ENCODE measurements at regions not wholly inside any gene's neighbourhood (a gene's known extent, or its start where the extent isn't known, plus 50 kb on each side); places are given as distances from the start of the nearest gene placed in this dataset.

- TF ChIP-seq CTCF (IDR thresholded peaks at IDR 0.05), result no peak
- no peak for TF ChIP-seq POLR2A (IDR thresholded peaks at IDR 0.05)
- no peak for TF ChIP-seq POLR2AphosphoS5 (IDR thresholded peaks at IDR 0.05)
These were observed 62.4 kb upstream of the POU2F1 start for GRCh38 chr1:167158111-167158812.
